Epithelial cell of proximal tubule (primary cell): ENCODE measurements at regions not wholly inside any gene's neighbourhood (a gene's known extent, or its start where the extent isn't known, plus 50 kb on each side); places are given as distances from the start of the nearest gene placed in this dataset.
"Not testable (repeated sequence)": the region's sequence is repeated elsewhere in the genome, so short reads cannot be mapped to it uniquely, and the experiment has no call there.

Experiments
- DNase-seq: peaks from one replicate; pipeline ENCODE4 v3.0.0-alpha.2; 2011; ENCODE audit warnings: low read depth
- H3K4me3 ChIP-seq: 2 replicates; pipeline ENCODE4 v1.5.1; 2011; ENCODE audit warnings: low read depth, mild to moderate bottlenecking, low read length
- TF ChIP-seq, protein P1 (sequence below): conservative IDR thresholded peaks from 2 replicates; pipeline ENCODE4 v1.5.1; 2012; ENCODE audit warnings: low read depth, mild to moderate bottlenecking, low read length

DNA sequence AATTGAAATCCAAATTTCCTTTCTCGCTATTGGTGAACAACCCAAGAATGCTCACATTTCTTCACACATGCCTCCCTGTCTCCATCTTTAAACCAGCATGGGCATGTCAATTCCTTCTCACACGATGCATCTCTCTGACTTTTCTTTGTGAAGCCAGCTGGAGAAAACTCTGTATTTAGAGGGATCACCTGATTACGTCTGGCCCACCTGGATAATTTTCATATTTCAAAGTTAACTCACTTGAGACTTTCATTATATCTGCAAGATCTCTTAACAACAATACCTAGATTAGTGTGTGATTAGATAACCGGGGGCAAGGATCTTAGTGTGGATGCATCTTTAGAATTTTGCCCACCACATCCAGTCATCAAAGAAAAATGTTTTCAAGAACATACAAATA is 164.0 kb downstream of the TMEM47 start:
- TF ChIP-seq, protein P1, sequence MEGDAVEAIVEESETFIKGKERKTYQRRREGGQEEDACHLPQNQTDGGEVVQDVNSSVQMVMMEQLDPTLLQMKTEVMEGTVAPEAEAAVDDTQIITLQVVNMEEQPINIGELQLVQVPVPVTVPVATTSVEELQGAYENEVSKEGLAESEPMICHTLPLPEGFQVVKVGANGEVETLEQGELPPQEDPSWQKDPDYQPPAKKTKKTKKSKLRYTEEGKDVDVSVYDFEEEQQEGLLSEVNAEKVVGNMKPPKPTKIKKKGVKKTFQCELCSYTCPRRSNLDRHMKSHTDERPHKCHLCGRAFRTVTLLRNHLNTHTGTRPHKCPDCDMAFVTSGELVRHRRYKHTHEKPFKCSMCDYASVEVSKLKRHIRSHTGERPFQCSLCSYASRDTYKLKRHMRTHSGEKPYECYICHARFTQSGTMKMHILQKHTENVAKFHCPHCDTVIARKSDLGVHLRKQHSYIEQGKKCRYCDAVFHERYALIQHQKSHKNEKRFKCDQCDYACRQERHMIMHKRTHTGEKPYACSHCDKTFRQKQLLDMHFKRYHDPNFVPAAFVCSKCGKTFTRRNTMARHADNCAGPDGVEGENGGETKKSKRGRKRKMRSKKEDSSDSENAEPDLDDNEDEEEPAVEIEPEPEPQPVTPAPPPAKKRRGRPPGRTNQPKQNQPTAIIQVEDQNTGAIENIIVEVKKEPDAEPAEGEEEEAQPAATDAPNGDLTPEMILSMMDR = no peak
- no peak overlapping the region for H3K4me3 ChIP-seq
- no peak for DNase-seq

DNA sequence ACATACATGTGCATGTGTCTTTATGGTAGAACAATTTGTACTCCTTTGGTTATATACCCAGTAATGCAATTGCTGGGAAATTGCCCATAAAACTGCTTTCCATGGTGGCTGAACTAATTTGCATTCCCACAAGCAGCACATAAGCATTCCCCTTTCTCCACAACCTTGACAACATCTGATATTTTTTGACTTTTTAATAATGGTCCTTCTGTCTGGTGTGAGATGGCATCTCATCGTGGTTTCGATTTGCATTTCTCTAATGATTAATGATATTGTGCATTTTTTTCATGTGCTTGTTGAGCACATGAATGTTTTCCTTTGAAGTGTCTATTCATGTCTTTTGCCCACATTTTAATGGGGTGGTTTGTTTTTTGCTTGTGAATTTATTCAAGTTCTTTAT is 166.0 kb downstream of the TMEM47 start:
- DNase-seq = no peak
- TF ChIP-seq, protein P1 = no peak
- H3K4me3 ChIP-seq = no peak overlapping the region

DNA sequence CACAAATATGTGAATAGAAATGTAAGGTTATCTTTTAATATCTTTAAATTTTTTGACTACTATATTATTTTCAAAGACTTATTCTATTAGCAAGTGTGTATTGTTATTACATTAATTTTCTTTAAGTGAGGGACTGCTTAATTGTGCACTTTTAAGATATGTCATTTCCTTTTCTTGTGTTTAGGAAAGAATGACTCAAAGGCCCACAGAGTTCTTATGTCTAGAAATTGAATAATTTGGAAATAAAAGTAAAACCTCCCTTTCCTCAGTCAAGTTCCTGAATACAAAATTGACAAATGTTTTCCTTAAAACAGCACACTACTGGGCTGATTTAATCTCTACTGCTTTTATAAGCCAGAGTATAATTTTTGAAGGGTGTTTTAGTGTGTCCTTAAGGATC is 169.7 kb downstream of the TMEM47 start:
- no peak overlapping the region for H3K4me3 ChIP-seq
- DNase-seq = no peak
- TF ChIP-seq, protein P1 = no peak

DNA sequence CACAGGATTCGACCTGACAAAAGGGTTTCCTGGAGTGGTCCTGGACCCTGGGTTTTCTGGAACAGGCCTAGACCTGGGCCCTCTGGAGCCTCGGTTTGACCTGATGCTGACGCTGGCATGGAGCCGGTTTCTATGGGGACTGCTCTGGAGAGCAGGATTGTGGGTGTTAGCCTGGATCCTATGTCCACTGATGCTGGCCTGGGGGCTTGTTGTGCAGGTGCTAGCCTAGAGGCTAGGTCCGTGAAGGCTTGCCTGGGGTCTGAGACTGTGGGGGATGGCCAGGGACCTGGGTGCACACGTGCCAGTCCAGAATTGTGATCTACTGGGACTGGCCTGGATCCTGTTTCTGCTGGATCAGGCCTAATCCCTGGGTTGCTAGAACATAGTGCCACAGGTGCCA is 173.1 kb downstream of the TMEM47 start:
- DNase-seq = no peak
- TF ChIP-seq, protein P1 = no peak
- H3K4me3 ChIP-seq = no peak overlapping the region

DNA sequence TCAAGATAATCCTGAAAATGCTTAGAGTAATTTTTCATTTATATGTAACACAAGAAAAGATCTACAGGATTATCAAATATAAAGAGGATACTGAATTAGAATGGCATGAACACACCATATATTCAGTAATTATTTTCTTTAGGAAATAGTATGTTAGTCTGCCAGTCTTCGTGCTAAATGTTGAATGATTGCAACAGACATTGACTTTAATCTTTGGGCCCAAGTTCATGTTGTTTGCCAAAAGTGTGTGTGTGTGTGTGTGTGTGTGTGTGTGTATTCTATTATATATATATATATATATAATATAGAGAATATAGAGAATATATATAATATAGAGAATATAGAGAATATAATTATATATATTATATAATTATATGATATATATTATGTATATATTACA is 186.6 kb downstream of the TMEM47 start:
- no peak for DNase-seq
- no peak overlapping the region for H3K4me3 ChIP-seq
- TF ChIP-seq, protein P1 = no peak

DNA sequence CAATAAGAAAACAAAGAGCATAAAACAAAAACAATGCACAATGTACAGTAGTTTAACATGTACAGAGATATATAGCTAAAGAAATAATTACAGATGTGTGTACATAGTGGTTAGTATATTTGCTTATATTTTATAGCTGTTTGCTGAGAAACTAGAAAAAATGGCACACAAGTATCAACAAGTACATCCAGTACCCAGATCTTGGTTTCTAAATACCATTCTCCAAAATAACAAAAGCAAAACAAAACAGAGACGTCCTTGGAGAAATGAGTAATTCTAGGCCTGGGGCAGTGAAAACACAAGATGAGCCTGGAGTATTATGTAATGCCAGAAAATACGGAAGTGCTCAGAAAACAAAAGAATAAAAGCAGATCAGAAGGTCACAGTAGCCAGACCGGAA is 189.6 kb downstream of the TMEM47 start:
- TF ChIP-seq, protein P1 = no peak
- no peak for DNase-seq
- H3K4me3 ChIP-seq = no peak overlapping the region

DNA sequence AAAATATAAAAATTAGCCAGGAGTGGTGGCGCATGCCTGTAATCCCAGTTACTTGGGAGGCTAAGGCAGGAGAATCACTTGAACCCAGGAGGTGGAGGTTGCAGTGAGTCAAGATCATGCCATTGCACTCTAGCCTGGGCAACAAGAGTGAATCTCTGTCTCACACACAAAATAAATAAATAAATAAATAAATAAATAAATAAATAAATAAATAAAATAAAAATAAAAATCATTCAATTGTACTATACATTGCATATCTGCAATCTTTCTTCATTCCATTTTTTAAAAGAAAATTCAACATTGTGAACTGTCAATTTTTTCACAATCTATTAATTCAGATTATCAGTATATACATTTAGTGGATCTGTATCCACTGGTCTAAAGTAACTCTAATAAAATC is 193.9 kb downstream of the TMEM47 start:
- not testable (repeated sequence) for DNase-seq, H3K4me3 ChIP-seq

DNA sequence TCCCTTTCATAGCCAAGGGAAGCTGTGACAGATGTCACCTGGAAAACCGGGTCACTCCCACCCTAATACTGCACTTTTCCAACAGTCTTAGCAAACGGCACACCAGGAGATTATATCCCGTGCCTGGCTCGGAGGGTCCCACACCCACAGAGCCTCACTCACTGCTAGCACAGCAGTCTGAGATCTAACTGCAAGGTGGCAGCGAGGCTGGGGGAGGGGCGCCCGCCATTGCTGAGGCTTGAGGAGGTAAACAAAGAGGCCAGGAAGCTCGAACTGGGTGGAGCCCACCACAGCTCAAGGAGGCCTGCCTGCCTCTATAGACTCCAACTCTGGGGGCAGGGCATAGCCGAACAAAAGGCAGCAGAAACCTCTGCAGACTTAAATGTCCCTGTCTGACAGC is 199.2 kb downstream of the TMEM47 start:
- H3K4me3 ChIP-seq, DNase-seq: not testable (repeated sequence)
